OCI-LY3 (cell line): ENCODE measurements at regions not wholly inside any gene's neighbourhood (a gene's known extent, or its start where the extent isn't known, plus 50 kb on each side); places are given as distances from the start of the nearest gene placed in this dataset.

Experiments
- CTCF ChIP-seq: fragments of 200-600, 300-600 bp; sonication (generic); IDR thresholded peaks from 2 replicates; pipeline ENCODE4 v1.5.1; 2014; ENCODE audit warnings: antibody characterized with exemption, low read length, low read depth
- EZH2phosphoT487 ChIP-seq: fragments of 200-600 bp; shearing (Covaris generic); IDR thresholded peaks from 2 replicates; pipeline ENCODE4 v1.6.1; 2018; ENCODE audit warnings: antibody characterized with exemption, mixed run types, low read depth

DNA sequence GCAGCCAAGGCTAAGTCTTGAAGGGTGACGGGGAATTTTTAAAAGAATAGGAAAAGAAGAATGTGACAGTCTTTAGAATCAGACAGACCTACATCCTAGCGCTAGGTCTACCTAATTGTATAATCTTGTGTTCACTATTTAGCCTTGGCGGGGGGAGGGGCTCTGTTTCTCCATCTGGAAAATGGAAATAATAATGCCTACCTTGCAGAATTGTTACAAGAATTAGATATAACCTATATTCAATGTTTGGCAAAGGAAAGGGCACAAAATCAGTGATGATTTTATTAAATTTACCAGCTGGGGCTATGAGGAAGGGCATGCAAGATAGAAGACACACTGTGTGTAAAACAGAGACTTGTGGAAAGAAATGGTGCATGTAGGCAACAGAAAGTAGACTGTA, 154.8 kb downstream of the ZBTB18 start:
- TF ChIP-seq EZH2phosphoT487 (no peak), CTCF (no peak)
